Progenitor cell of endocrine pancreas (in vitro differentiated cells): ENCODE measurements at regions not wholly inside any gene's neighbourhood (a gene's known extent, or its start where the extent isn't known, plus 50 kb on each side); places are given as distances from the start of the nearest gene placed in this dataset.
A peak's percentile ranks its signal among the peaks of the same experiment; 100 is the strongest.
"Not testable (repeated sequence)": the region's sequence is repeated elsewhere in the genome, so short reads cannot be mapped to it uniquely, and the experiment has no call there.

Experiments
- DNase-seq: peaks from one replicate; pipeline ENCODE4 v3.0.0; 2021; ENCODE audit warnings: low spot score; ENCODE audit not compliant: unreplicated experiment
- H3K27ac Mint-ChIP-seq: 2 replicates; pipeline ENCODE4 v1.8.0; 2021; ENCODE audit warnings: mild to moderate bottlenecking, moderate library complexity, mixed read lengths
- H3K27me3 Mint-ChIP-seq: 2 replicates; pipeline ENCODE4 v1.8.0; 2021; ENCODE audit warnings: mixed read lengths
- H3K36me3 Mint-ChIP-seq: 2 replicates; pipeline ENCODE4 v1.8.0; 2022; ENCODE audit warnings: mixed read lengths; ENCODE audit not compliant: insufficient read depth
- H3K4me1 Mint-ChIP-seq: 2 replicates; pipeline ENCODE4 v1.8.0; 2021; ENCODE audit warnings: low read depth, mixed read lengths
- H3K4me3 Mint-ChIP-seq: 2 replicates; pipeline ENCODE4 v1.8.0; 2021; ENCODE audit warnings: low read depth, mild to moderate bottlenecking, moderate library complexity, mixed read lengths
- H3K9me3 Mint-ChIP-seq: 2 replicates; pipeline ENCODE4 v1.8.0; 2021; ENCODE audit warnings: low read depth, mixed read lengths
- TF ChIP-seq, protein P1 (sequence below): fragments of 200-600 bp; sonication (generic); IDR thresholded peaks from one replicate; pipeline ENCODE4 v1.5.0; 2021; ENCODE audit warnings: antibody characterized with exemption, mild to moderate bottlenecking; ENCODE audit not compliant: unreplicated experiment

DNA sequence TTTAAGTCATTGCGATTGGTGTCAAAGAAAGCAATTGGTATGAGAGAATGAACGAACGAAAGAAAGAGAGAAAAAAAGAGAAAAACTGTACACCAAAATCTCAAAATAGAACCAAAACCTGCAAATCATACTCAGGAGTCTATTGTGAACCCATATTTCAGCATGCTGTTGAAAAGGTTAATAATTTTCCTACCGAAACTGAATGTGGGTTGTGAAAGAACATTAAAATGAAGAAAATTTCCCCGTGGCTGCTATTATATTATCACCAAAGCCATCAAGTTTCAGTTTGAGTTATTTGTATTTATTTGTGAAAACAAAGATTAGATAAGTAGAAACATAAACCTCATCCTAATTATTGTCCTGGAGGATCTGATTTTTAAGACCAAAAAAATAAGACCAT, 315.7 kb downstream of the BCL2L11 start:
- H3K27me3 Mint-ChIP-seq, H3K4me3 Mint-ChIP-seq, DNase-seq, H3K36me3 Mint-ChIP-seq, H3K9me3 Mint-ChIP-seq, H3K4me1 Mint-ChIP-seq, H3K27ac Mint-ChIP-seq: not testable (repeated sequence)

DNA sequence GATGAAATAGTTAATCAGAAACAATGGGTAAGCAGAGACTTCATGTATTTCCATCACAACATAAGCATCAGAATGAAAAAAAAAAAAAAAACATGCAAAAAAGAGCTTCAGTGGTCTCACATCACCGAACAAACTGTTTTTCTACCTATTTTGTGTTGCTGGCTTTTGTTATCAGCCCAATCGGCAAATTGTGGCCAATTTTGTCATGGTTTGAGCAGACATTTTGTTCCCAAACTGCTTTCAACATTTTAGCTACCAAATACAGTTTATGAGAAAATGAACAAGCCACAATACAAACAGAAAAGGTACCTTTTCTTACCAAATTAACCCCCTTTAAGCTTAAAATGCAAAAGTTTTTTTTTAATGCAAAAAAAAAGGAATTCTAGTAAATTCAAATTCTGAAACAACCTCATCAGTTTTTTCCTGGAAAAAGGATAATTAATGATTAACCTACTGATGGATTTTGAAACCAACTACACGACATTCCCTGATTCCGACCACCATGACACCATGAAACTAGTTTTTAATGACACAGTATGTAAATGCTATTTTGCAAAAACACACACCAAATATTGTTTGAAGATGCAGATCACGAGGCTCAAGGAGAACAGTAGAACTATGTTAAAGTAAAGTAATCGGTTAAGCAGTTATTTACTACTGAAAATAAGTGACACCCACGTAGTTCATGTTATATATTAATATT, 316.7 kb downstream of the BCL2L11 start:
- H3K36me3 Mint-ChIP-seq, H3K4me1 Mint-ChIP-seq, H3K9me3 Mint-ChIP-seq, H3K27me3 Mint-ChIP-seq, H3K4me3 Mint-ChIP-seq, H3K27ac Mint-ChIP-seq, DNase-seq: not testable (repeated sequence)

DNA sequence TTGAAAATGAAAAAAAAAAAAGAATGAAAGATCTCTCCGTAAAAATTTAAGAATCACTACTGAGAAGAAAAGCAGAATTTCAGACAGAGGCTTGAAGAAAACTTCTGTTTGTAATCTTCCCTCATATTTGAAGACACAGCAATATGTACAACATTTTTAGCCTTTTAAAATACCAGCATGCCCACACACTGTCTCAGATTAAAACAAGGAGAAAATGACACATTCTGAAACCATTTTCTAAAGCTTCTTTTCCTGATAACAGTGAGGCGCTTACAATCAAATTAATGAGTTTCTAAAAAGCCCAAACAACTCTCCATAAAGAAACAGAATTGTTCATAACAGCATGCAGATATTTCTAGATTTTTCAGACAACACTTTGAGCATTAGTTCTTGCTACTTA, 317.4 kb downstream of the BCL2L11 start:
- H3K27me3 Mint-ChIP-seq, H3K27ac Mint-ChIP-seq, H3K9me3 Mint-ChIP-seq, H3K4me3 Mint-ChIP-seq, DNase-seq, H3K4me1 Mint-ChIP-seq, H3K36me3 Mint-ChIP-seq: not testable (repeated sequence)

DNA sequence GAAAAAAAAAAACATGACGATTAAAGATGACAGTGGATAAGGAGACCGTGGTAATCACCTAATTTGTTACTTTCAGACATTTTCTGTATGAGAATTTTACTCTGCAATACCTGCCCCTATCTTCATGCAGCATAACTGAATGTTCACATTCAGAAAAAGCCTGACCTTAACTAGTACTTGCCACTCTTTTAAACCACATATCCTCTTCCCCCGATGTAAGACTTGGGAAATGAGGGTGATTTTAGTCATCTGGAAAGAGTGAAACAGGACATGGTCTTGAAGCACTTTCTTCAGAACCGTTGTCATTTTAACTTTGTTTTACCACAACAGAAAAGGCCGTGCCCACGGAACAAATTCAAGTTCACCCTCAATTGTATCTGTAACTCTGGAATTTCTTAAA, 318.5 kb downstream of the BCL2L11 start:
- not testable (repeated sequence) for H3K36me3 Mint-ChIP-seq, H3K27ac Mint-ChIP-seq, H3K27me3 Mint-ChIP-seq, DNase-seq, H3K9me3 Mint-ChIP-seq, H3K4me3 Mint-ChIP-seq, H3K4me1 Mint-ChIP-seq

DNA sequence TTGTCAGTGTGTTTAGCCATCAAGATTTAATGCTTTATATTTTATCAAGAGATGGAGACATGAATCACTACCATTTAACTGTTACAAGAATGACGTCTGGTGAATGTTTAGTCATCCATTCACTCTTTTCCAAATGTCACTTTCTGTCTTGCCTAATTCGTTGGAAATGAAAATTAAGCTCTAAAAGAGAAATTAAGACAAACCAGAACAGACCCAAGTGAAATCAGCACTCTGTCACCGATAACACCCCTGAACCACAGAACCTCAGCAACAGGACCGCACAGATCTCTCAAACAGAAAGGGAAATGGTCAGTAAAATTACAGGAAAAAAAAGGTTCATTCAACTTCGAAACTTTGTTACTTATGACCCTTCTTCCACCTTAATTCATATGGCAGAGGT, 320.9 kb downstream of the BCL2L11 start:
- not testable (repeated sequence) for H3K9me3 Mint-ChIP-seq, H3K27me3 Mint-ChIP-seq, H3K4me3 Mint-ChIP-seq, H3K36me3 Mint-ChIP-seq, DNase-seq, H3K27ac Mint-ChIP-seq, H3K4me1 Mint-ChIP-seq

DNA sequence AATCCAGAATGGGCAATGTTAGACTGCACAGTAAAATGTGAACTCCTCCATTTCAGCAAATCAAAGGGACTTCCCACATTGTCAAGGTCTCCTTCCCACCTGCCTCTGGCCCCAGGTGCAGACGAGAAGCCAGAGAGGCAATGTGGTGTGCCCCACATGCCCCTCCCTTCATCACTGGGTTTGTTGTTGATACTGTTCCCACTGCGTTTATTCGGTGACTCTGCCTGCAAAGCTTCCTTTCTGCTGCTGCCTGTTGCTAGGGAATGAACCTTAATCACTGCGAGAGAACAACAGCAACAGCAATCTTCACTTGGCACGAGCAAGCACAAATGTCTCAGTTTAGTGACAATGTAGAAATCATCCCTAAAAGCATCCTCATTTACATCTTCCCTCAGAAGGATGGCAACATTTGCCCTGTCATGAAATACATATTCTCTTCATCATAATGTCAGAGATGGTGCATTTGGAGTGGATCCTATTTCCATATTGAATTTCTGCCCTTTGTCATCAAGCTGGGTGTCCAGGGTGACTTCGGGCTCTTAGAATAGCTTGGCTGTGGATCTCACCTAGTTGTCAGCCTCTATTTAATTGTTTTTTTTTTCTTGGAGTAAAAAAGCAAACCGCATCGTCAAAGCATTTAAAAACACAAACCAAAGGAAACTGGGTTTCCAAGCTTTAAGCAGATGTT, 322.2 kb downstream of the BCL2L11 start:
- not testable (repeated sequence) for H3K4me1 Mint-ChIP-seq, H3K36me3 Mint-ChIP-seq, DNase-seq, H3K27me3 Mint-ChIP-seq, H3K27ac Mint-ChIP-seq, H3K4me3 Mint-ChIP-seq, H3K9me3 Mint-ChIP-seq

DNA sequence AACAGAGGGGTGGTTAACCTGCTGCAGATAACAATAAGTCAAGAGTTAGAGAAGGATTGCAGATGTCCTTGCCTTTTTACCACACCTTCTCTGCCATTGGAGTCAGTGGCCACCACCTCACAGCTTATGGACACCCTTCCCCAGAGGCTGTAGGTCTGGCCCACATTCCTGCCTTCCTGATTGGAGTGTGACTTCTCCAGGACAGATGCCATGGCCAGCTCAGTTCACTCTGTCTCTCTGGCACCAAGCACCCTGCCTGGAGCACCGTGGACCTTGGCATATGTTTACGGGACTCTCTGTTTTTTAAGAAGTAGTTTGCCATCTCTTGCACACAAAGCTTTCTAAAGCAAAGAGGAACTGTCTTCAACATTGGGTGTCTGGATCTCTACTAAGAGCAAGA, 323.8 kb downstream of the BCL2L11 start:
- H3K27me3 Mint-ChIP-seq, DNase-seq, H3K4me3 Mint-ChIP-seq, H3K9me3 Mint-ChIP-seq, H3K36me3 Mint-ChIP-seq, H3K27ac Mint-ChIP-seq, H3K4me1 Mint-ChIP-seq: not testable (repeated sequence)

DNA sequence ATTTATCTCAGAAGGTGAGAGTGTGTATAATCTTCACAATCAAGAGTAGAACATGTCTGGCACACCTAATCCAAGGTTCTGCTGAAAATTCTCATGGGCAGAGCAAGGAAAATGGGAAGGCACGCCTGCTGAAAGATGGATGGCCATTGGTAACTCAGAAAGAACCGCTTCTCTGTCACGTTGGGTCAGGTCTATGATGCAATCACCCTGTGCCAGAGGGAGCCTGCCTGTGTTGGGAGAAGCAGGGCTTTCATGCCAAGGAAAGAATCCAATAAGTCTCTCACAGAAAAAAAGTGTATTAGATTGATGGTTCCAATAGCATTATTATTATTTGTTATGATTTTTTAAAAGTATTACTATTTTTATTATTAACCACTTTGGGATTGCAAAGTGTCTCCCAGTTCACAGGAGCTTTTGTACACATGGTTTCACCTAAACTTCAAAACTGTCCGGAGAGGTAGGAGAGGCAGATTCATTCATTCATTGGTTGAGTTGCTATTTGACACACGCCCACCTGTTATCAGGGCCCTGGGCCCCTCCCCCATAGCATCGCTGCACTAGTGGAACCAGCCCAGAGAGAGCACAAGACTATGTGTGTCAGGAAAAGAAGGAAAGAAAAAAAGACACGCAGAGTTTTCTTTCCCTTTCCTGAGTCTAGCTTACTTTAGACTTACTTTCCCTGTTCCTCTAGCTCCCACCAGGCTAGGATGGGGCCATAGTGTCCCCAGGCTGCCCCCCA, 324.6 kb downstream of the BCL2L11 start:
- not testable (repeated sequence) for H3K36me3 Mint-ChIP-seq, H3K4me1 Mint-ChIP-seq, H3K27ac Mint-ChIP-seq, H3K9me3 Mint-ChIP-seq, H3K27me3 Mint-ChIP-seq, H3K4me3 Mint-ChIP-seq, DNase-seq

DNA sequence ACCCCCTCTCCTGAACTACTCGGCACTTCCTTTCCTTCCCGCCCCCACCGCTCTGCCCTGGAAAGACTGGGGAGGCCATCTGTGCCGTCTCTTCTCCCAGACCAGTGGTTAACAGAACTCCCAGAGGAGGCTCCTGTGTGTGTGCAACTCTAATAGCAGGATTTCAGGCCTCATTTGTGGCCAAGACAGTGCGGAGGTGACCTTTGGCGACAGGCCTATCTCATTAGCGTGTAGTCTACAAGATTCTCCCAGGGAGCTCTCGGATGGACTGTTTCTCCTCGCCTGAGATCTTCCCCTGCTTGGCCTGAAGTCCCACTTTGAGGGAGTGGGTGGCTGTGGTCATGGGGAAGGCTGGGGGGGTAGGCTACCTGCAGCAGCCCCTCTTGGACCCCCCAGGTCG, 325.2 kb downstream of the BCL2L11 start:
- not testable (repeated sequence) for H3K36me3 Mint-ChIP-seq, H3K27ac Mint-ChIP-seq, DNase-seq, H3K9me3 Mint-ChIP-seq, H3K27me3 Mint-ChIP-seq, H3K4me3 Mint-ChIP-seq, H3K4me1 Mint-ChIP-seq

DNA sequence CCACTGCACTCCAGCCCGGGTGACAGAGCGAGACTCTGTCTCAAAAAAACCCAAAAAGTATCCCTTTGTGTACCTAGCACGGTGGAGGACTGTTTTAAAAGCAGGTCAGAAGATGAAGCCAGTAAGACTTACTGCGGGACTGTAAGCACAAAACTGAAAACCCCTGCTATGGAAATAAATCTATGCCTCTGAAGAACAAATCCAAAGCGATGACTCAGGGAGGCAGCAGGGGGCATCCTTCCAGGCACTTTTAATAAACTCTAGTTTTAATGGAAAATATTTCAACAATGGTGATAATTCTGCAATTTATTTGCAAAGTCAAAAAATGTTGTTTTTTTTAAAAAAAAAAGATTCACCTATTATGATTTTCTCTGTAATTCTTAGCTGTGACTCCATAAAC, 326.8 kb downstream of the BCL2L11 start:
- H3K36me3 Mint-ChIP-seq, DNase-seq, H3K27ac Mint-ChIP-seq, H3K27me3 Mint-ChIP-seq, H3K9me3 Mint-ChIP-seq, H3K4me1 Mint-ChIP-seq, H3K4me3 Mint-ChIP-seq: not testable (repeated sequence)
- TF ChIP-seq, protein P1, sequence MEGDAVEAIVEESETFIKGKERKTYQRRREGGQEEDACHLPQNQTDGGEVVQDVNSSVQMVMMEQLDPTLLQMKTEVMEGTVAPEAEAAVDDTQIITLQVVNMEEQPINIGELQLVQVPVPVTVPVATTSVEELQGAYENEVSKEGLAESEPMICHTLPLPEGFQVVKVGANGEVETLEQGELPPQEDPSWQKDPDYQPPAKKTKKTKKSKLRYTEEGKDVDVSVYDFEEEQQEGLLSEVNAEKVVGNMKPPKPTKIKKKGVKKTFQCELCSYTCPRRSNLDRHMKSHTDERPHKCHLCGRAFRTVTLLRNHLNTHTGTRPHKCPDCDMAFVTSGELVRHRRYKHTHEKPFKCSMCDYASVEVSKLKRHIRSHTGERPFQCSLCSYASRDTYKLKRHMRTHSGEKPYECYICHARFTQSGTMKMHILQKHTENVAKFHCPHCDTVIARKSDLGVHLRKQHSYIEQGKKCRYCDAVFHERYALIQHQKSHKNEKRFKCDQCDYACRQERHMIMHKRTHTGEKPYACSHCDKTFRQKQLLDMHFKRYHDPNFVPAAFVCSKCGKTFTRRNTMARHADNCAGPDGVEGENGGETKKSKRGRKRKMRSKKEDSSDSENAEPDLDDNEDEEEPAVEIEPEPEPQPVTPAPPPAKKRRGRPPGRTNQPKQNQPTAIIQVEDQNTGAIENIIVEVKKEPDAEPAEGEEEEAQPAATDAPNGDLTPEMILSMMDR = peak; percentile 21

DNA sequence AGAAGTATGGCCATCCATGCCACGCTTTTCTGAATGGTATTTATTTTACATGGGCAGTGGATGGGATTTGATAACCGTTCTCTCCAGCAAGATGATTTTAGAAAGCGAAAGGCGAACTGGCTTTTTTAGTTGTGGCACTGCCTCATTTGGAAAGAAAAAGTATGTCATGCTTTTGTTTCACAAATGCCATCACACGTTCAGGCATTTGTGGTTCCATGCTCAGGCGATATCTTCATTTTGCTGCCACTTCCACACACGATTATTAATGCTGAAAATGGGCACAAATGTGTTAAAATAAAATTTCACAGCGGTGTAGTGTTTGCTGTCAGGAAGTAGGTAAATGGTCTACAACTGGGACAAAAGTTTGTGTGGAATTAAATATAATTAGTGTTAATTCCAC, 328.1 kb downstream of the BCL2L11 start:
- not testable (repeated sequence) for H3K27ac Mint-ChIP-seq, H3K9me3 Mint-ChIP-seq

DNA sequence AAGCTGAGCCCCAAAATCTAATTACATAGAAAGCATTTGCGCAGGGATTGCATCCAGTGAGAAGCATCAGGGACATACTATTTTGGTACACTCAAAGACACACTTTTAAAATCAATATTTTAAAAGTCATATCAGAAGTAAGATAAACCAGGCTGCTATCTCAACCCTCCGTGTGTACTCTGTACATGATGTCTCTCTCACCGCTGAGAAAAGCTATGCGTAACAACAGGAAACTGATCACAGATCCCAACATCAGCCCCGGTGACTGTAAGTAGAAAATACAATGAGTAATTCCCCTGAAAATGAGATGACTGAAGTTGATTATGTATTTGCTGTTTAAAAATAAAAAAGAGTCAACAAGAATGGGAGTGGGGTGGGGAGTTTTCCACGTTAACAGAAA, 329.8 kb downstream of the BCL2L11 start:
- DNase-seq, H3K27ac Mint-ChIP-seq, H3K9me3 Mint-ChIP-seq, H3K4me1 Mint-ChIP-seq, H3K36me3 Mint-ChIP-seq, H3K27me3 Mint-ChIP-seq, H3K4me3 Mint-ChIP-seq: not testable (repeated sequence)

More for the DNA sequence above, 328.1 kb downstream of the BCL2L11 start:
- H3K36me3 Mint-ChIP-seq, H3K27me3 Mint-ChIP-seq, H3K4me3 Mint-ChIP-seq, DNase-seq, H3K4me1 Mint-ChIP-seq: not testable (repeated sequence)
